Neutrophil (primary cell): ENCODE measurements at regions not wholly inside any gene's neighbourhood (a gene's known extent, or its start where the extent isn't known, plus 50 kb on each side); places are given as distances from the start of the nearest gene placed in this dataset.

ENCODE experiments used
- H3K27ac ChIP-seq: fragments of 200-600 bp; sonication (generic); 2 replicates; pipeline ENCODE4 v1.5.1; 2016; ENCODE audit warnings: mild to moderate bottlenecking, moderate library complexity
- H3K27me3 ChIP-seq: fragments of 200-600 bp; sonication (generic); 2 replicates; pipeline ENCODE4 v1.6.0; 2016; ENCODE audit warnings: mild to moderate bottlenecking
- H3K36me3 ChIP-seq: fragments of 200-600 bp; sonication (generic); 2 replicates; pipeline ENCODE4 v1.5.1; 2017
- H3K4me1 ChIP-seq, 2 experiments: fragments of 200-600 bp in 1 of 2; sonication (generic) in 1 of 2; 1 replicate in 1 of 2; 2 replicates in 1 of 2; pipeline versions ENCODE4 v1.5.1 to v1.6.1; 2013 to 2016; ENCODE audit warnings: low read depth in 1 of 2, low read length in 1 of 2, mild to moderate bottlenecking in 1 of 2, moderate library complexity in 1 of 2; ENCODE audit not compliant: control insufficient read depth in 1 of 2, insufficient read depth in 1 of 2
- H3K4me3 ChIP-seq, 2 experiments: fragments of 200-600 bp in 1 of 2; sonication (generic) in 1 of 2; 1 replicate in 1 of 2; 2 replicates in 1 of 2; pipeline ENCODE4 v1.5.1; 2013 to 2016; ENCODE audit warnings: low read depth in 1 of 2, low read length in 1 of 2, mild to moderate bottlenecking in 1 of 2, moderate library complexity in 1 of 2
- H3K9me3 ChIP-seq: fragments of 200-600 bp; sonication (generic); 2 replicates; pipeline ENCODE4 v1.5.1; 2016
- TF ChIP-seq, protein P1 (sequence below): fragments of 200-600 bp; sonication (generic); IDR thresholded peaks from 2 replicates; pipeline ENCODE4 v1.5.1; 2016; ENCODE audit warnings: antibody characterized with exemption

DNA sequence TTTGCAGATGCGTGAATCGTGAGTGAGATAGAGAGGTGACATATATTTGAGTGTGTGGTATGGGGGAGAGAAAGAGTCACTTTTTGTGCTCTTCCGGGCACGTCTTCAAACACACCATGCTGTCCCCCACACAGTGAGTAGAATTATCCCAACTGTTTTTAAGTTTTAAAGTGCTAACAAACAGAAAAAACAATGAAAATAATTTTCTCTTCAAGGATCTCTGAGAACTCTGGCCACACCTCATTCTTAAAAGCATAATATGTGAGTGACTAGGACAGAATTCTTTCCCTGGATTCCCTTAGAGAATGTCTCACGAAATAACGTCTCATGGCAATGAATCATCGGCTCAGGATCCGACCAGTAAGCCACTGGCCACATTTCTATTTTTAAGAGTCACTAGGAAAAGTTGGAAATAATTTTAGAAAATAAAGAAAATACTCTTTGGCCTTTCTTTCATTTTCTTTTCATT, 235.7 kb upstream of the ZNF217 start:
- Histone ChIP-seq H3K27me3 (no peaks in the 10 kb centered on the region), H3K36me3 (no peaks in the 10 kb centered on the region), H3K27ac (peak overlapping the region; percentile 55), H3K9me3 (no peaks in the 10 kb centered on the region), H3K4me1 (peaks cover 31 to 37% of the 10 kb centered on the region in 2 experiments), H3K4me3 (peak overlapping the region in 1 of 2 experiments; percentile 4)
- TF ChIP-seq, protein P1, sequence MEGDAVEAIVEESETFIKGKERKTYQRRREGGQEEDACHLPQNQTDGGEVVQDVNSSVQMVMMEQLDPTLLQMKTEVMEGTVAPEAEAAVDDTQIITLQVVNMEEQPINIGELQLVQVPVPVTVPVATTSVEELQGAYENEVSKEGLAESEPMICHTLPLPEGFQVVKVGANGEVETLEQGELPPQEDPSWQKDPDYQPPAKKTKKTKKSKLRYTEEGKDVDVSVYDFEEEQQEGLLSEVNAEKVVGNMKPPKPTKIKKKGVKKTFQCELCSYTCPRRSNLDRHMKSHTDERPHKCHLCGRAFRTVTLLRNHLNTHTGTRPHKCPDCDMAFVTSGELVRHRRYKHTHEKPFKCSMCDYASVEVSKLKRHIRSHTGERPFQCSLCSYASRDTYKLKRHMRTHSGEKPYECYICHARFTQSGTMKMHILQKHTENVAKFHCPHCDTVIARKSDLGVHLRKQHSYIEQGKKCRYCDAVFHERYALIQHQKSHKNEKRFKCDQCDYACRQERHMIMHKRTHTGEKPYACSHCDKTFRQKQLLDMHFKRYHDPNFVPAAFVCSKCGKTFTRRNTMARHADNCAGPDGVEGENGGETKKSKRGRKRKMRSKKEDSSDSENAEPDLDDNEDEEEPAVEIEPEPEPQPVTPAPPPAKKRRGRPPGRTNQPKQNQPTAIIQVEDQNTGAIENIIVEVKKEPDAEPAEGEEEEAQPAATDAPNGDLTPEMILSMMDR: no peak

- H3K4me1 ChIP-seq: peaks cover 25 to 32% of the 10 kb centered on the region in 2 experiments
- TF ChIP-seq, protein P1: no peak
- no peaks in the 10 kb centered on the region for H3K9me3 ChIP-seq
- H3K36me3 ChIP-seq: no peaks in the 10 kb centered on the region
- H3K27ac ChIP-seq: peak overlapping the region; percentile 55
- H3K4me3 ChIP-seq: peak overlapping the region in 1 of 2 experiments; percentile 4
- H3K27me3 ChIP-seq: no peaks in the 10 kb centered on the region
Observed at GRCh38 chr20:53828682-53829254, 235.1 kb upstream of the ZNF217 start.

GRCh38 chr20:53828088-53828681, 234.5 kb upstream of the ZNF217 start:
- TF ChIP-seq, protein P1: no peak
- Histone ChIP-seq H3K27ac (no peak overlapping the region), H3K4me3 (no peak overlapping the region), H3K36me3 (no peaks in the 10 kb centered on the region), H3K4me1 (peaks cover 20 to 27% of the 10 kb centered on the region in 2 experiments), H3K27me3 (no peaks in the 10 kb centered on the region), H3K9me3 (no peaks in the 10 kb centered on the region)

- Histone ChIP-seq H3K4me3 (no peak overlapping the region), H3K27ac (no peak overlapping the region), H3K4me1 (peaks cover 20 to 27% of the 10 kb centered on the region in 2 experiments), H3K9me3 (no peaks in the 10 kb centered on the region), H3K27me3 (no peaks in the 10 kb centered on the region), H3K36me3 (no peaks in the 10 kb centered on the region)
- TF ChIP-seq, protein P1: no peak
Observed at GRCh38 chr20:53827292-53828087, 233.9 kb upstream of the ZNF217 start.

GRCh38 chr20:53826597-53827291, 233.1 kb upstream of the ZNF217 start:
- H3K36me3 ChIP-seq: no peaks in the 10 kb centered on the region
- no peak overlapping the region for H3K27ac ChIP-seq
- H3K27me3 ChIP-seq: no peaks in the 10 kb centered on the region
- TF ChIP-seq, protein P1: no peak
- H3K4me1 ChIP-seq: peaks cover 20 to 27% of the 10 kb centered on the region in 2 experiments
- no peaks in the 10 kb centered on the region for H3K9me3 ChIP-seq
- no peak overlapping the region for H3K4me3 ChIP-seq
